NCI-H1105 treated with DMSO at 0.1 percent for 48 hours (cell line): ENCODE measurements at regions not wholly inside any gene's neighbourhood (a gene's known extent, or its start where the extent isn't known, plus 50 kb on each side); places are given as distances from the start of the nearest gene placed in this dataset.

ENCODE experiments used
- DNase-seq: peaks from one replicate; lab custom pipeline; 2025; lab: John Stamatoyannopoulos, UW

DNA sequence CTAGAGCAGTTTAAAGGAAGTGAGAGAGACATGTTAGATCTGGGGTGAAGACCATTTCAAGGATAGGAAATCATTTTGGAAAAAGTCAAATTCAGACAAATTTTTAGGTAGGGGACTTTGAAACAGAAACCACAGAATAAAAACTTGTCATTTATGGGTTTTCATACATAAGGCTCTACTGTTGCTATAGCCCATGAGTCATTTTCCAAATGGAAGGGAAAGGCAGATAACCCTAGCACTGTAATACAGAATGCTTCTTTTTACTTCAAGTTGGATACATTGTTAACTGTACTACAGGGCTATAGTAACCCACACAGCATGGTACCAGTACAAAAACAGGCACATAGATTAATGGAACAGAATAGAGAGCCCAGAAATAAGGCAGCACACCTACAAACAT is 455.4 kb downstream of the EBF1 start:
- DNase-seq, result no peak

DNA sequence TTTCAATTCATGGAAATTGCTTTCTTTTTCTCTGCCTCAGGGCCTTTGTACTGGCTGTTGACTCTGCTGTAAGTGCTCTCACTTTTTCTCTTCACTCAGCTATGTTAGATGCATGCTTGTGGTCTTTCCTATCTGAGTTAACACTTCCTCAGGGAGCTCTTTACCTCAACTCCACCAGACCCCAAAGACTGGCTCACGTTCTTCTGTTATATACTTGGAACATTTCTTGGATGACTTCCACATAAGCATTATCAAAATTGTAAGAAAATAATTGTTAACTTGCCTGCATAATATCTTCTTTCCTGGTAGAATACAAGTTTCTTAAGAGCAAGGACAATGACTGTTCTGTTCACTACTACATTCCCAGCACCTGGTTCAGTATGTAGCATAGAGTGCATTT is 455.9 kb downstream of the EBF1 start:
- DNase-seq, result no peak

DNA sequence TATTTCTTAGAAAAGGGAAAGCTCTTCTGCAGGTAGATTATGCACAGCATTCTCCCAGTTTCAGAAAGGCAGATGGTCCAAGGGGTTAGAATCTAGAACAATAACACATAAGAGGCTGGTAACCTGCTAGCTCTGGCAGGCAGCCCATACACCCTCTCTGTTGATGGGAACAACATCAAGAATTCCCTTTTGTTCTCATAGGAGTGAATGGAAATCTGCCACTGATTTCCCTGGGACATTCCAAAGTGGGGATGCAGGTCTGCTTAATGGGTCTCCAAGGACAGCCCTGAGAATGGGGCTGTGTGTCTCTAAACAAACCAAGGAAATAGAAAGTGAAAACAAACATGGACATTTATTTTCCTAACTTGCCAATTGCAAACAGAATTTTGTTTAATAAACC is 456.8 kb downstream of the EBF1 start:
- peak; percentile 30 for DNase-seq

DNA sequence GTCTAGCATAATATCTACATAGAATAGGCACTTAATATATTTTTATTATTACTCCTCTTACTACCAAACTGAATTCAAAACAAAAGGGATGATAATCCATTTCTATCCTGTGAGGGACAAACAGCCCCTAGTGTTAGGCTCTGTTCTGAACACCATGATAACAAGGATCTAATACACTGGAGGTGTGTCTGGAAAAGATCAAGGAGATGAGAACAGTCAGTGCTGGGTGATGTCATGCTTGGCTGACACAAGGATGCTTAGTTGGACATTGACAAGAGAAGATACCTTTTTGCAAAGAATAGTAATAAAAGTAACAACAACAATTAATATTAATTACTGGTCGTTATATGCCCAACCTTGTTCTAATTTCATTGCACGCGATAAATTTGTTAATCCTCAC is 458.7 kb downstream of the EBF1 start:
- no peak for DNase-seq

DNA sequence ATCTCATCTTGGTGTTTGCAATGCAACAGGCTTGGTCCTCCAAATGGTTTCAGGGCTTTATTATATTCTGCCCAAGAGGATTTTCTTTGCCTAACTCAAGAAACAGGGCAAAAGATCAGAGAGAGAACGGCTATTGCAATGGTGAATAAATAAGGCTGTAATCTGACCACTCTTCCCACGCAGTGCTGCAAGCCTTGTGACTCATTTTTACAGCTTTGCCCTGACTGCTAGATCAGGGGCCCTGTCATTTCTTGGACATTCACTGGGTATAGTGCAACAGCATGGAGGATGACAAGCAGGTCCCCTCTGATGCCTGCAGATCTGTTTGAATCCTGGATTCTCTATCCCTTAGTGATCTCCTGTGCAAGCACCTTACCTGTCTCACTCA is 459.1 kb downstream of the EBF1 start:
- DNase-seq, result no peak

DNA sequence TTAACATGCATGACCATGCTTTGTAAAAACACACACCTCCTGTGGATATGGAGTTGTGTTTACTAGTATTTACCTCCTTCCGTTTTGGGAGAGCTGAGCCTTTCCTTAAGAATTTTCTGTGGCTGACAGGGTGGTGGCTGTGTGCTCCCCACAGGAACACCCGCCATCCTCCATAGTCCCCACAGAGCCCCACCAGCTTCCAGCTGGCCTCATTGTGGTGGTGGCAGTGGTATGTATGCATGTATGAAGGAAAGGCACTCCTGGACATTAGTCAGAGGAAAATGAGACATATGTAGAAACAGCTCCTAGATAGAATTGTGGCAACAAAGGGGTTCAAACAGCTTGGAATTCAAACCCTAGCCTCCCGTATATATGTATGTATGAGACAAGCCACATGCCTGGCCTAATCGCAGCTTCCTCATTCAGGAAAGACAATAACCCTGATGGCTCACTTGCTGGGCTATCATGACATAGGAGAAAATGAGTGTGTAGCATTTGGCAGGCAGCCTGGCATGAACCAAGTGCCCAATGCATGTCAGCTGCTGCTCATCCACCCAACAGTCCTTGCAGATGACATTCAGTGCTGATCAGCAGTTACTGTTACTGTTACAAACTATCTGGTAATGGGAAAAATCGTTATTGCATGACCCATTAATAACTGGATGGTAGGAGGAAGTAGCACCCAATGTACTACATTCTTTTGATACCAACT is 459.7 kb downstream of the EBF1 start:
- DNase-seq, result no peak

DNA sequence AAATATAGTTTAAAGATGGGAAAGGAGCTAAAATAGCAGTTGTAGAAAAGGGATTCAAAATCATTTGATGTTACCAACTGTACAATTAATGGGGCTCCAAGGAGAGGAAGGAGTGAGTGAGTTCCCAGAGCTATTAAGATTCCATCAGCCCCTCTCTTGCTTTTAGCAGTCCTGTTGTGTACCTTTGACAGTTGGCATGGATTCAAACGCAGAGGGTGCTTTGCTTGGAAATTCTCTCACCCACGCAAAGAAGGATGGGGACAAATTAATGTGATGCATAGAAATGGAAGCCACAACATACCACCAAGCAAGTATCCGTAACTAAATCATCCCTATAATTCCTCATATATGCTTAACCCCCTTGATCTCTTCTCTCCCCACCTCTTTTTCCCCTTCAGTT is 461.3 kb downstream of the EBF1 start:
- DNase-seq, result no peak

DNA sequence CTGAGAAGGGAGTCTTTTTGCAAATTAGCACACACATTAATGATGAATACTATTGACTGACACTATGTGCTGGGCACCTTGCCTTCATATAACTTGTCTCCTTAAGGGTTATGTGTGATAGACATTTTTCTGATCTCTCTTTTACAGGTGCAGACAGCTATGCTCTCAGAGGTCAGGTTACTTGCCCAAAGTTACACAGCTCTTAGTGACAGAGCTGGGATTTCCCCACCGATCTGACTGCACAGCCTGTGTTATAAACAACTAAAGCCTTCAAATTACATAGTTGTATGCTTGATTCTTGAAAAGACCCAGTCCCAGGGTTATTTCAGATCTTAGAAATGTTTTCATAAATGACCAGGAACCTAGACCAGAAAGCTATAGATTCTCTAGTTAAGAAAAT is 462.7 kb downstream of the EBF1 start:
- no peak for DNase-seq

DNA sequence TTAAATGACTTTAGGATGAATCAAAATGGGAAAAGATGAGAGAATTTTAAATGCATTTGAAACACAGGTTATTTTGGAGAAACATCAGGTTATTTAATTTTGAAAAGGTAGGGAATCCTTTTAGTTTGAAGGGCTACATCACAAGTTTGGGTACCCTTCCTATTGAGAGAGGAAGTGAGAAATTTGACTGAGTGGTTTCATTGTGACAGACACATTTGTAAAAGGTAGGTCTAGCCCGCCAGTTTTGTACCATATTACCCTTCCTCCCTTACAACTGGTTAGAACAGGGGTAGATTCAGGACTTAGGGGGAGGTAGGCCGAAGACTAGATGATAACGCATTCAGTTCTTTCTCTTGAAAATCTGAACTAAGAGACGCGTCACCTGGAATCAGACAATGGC is 464.2 kb downstream of the EBF1 start:
- no peak for DNase-seq

DNA sequence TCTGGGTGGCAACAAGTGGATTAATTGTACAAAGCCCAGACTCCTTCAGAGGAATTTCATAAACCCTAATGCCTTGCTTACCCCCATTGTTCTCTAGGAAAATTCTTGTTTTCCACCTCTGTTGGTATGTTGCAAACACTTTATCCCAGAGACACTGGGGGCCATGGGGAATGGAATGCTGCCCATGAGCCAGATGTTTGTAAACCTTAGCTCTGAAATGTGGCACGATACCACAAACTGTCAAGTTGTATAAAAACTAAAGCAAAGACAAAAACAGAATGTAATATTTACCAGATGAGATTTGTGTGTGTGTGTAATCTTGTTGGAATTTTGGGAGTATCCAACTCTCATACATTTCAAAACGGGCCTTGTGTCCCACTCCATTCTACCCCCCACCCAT is 465.0 kb downstream of the EBF1 start:
- no peak for DNase-seq

DNA sequence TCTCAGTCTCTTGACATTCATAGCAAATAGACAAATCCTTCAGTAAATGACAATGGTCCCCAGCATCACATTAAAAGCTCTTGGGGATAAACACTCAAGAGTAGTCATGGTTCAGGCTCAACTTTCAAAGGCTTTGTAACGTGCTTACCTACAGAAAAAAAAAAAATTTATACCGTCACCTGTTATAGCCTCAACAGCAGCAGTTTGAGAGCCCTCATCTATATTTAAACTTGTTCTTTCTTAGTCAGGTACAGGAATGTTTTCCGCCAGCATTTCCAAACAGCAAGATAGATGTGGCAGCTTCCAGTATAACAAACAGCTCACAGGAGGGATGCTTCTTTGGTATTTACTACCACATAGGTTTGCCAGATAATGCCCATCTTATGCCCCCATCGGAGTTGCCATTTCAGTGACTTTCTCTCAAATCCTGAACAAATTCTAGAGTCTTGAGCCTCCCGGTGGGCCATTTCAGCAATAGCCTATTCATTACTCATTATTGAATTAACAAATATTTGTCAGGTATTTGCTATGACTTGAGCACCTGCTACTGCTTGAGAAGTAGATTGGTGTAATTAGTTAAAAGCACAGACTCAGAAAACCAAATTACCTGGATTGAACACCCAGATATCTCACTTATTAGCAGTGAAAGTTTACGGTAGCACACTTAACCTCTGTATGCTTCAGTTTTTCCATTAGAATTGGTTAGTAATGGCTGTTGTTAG is 470.0 kb downstream of the EBF1 start:
- DNase-seq, result no peak

DNA sequence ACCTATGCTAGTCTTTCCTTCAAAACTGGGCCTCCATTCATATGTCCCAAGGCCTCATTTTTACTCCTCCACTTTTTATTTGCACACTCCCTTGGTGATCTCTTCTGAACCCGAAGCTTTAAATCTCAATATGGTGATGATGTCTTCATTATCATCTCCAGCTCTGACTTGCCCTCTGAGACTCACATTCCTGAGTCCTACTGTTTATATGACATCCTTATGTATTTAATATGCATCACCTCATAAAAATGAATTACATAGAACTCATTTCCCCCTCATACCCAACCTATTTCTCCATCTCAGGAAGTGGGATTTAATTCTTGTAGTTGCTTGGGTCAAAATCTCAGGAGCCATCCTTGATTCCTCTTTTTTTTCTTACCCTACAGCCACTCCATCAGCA is 473.0 kb downstream of the EBF1 start:
- DNase-seq, result no peak

DNA sequence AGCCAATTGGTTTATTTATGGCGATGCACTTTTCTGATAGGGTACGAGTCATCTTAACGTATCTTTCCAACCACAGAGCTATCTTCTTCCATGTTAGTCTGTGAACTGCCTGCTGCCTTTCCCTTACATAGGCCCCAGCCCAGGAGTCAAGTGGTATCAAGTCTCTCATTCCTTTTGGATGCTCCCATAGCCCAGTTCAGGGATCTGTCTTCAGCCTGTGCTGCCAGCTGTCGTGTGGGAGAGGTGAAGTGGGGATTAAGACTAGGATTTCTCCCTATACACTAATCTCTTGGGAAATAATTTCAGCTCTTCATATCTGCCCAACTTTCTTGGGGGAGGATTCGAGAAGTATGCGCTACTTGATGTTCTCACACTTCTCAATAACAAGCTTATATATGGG is 475.7 kb downstream of the EBF1 start:
- DNase-seq, result no peak

DNA sequence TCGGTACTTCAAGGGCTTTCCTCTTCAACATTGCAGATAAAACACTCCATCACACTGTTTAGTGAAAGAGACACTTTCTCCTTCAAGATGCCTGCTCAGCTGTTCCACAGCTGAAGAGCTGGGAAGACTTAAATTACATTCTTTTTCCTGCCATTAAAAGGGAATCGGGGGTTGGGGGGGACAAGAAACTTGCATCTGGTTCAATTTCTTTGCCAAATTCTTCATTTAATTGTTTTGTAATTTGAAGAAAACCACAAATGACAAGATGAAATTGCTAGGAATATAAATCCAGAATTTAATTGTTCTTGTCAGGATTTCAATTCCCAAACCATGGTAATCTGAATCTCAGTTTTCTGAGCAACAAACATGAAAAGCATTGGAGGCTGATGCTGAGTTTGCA is 478.3 kb downstream of the EBF1 start:
- DNase-seq, result no peak

DNA sequence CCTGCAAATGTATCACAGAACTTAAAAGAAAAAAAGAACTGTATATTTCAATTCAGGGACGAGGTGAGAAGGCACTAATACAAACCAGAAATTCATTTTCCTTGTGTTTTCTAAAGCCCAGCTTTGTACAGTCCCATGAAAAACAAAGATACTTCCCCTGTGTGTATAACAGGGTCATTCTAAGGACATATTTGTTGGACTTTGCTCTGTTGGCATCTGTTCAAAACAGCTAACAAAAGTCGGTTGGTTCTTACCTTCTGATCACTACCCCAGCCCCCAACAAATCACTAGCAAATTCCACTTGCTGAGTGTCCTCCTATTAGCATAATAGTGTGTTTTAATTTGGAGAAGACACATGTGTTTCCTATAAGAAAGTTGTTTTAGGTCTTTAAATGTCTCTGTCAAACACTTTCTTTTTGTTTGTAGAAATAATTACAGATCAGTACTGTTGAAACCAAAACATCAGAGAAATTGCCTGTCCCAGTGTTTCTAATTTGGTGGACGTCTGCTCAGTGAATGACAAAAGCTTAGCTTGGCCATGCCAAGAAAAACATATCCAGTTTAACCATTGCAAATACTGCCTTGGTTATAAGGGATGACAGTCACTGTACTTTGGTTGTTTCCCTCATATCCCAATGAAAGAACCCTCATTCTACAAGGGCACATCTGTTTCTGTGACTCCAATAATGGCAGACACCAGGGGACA is 480.5 kb downstream of the EBF1 start:
- no peak for DNase-seq

DNA sequence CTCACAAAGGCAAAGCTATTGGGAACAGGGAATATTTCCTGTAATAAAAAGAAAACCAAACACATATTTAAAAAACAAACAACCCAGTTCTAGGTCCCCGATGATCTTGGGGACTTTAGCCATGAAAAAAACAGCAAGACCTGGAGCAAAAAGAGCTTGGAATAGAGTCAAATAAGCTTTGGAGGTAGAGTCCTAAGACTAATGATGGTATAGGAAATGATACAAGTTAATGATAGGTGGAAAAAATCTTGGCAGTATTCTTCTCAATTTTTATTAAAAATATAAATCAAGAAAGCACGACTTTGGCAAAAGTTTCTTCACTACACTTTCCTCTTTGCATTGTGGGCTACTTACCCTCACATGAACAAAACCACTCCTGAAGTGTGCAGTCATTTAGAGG is 481.5 kb downstream of the EBF1 start:
- no peak for DNase-seq

DNA sequence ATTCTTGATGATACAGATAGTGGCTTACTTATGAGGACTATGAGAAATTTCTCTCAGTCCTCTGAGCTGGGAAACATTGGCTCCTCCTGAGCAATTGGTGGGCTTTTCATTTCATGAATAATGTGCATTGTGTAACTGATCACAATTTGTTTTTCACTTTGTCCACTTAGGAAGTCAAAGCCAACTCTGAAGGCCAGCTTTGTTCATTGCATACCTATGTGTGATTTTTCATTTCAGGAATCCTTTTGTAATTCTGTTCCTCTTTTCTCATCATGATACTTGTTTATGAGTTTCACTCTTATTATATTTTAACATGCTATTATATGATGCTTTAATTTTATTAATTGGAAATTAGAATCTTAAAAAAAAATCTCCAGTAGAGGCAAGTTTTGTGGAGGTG is 483.0 kb downstream of the EBF1 start:
- no peak for DNase-seq

DNA sequence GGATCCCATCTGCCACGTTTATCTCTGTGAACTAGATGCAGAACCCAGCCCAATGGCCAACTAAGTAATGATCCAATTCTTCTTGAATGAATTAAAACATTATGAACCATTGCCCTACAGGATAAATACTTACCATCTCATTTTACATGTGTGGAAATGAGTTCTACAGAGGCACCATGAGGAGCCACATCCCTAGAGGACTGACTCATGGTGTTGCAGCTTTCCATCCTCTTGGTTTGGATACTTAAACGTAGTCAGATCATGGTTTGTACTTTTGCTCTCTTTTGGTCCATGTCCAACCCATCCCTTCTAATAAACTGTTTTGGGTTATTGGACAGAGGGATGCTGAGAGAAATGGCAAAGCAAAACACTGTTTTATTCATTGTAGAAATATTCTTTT is 484.8 kb downstream of the EBF1 start:
- no peak for DNase-seq

DNA sequence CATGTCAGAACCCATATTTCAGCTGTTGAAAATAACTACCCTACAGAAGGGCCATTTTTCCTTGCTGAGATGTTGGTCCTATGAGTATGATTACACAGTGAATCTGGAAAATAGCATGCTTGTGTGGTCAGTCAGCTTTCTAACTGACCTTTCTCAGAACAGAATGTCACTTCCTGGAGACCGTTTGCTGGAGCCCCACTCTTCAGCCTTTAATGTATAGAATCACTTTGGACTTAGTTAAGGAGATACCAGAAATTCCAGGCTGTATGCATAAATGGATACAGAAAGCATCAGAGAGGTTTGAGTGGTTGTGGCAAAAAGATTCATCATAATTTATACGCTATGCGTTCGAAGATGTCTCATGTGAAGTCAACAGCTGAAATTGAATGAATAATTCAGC is 488.1 kb downstream of the EBF1 start:
- DNase-seq, result no peak

DNA sequence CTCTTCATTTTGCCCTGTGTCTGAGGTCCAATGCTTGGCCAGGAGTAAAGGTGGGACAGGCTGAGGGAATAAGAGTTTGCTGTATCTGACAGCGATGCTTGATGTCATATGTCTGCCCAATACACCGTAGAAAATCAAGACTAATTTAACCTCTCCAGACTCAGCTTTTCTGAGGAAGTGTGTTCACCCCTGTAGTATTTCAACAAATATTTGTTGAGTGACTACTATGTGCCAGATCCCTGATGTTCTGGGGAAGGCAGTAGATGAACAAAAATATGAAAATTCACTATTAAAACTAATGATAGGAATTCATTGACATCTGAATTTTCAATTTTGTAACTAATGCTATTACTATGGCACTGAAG is 489.7 kb downstream of the EBF1 start:
- no peak for DNase-seq

DNA sequence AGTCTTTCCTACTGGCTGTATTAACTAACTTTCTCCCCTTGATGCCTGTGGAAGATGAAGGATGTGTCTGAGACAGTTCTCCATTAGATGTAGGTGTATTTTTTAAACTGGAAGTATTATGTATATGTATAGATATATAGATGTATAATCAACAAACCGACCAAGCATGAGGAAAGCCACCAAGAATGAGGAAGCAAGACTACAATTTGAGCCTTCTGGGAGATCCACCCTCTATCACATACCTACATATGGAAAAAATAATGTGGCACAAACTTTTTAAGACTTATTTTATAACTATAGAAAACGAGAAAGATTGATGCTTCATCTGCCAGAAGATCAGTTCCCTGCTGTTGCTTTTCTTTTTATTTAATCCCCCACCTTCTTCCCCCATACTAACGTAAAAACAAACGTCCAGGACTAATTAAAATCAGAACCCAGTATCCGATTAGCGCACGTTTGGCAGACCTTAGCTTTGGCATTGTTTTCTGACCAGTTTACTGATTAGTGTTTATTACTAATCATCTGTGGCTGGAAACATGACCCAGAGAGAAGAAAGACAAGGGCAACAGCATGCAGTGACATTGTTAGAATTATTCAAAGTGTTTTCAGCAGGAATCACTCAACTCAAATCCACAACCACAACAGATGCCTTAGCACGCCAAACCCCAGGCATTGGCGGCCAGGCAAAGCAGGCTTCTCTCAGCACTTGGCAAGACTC is 490.2 kb downstream of the EBF1 start:
- DNase-seq, result no peak

DNA sequence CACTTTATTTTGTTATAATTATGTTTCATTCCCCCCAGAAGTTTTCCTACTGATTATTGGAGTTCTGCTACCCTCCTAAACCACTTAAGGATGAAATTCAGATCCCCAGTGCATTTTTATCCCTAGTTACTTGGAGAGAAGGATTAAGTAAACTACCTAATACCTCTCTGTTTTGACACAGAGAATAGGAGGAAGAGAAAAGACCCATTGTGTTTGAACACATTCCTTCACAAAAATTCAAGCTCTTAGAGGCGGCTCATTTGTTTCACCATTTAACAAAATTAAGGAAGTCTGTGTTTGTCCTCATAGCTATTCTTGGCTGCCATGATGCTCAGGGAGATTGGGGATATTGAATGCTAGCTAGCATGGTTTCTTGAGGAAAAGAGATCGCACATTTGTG is 492.6 kb downstream of the EBF1 start:
- no peak for DNase-seq

DNA sequence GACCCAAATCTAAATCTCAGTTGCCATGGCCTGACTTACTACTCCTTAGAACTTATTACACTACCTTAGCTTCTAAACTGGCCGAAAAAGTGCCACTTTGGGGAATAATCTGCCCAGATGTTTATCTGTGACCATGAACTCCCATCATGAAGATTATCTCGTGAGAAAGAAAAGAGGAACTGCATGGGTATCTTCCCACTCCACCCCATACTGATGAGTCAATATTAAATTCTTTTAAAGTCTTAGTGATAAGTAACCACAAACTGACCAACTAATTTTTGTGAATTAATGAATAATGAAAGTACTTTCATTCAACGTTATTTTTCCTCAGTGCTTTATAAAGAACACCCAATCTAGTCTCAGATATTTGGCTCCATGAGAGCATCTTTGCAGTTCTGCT is 493.5 kb downstream of the EBF1 start:
- no peak for DNase-seq
